Left lung (tissue), 4 donors: ENCODE measurements at regions not wholly inside any gene's neighbourhood (a gene's known extent, or its start where the extent isn't known, plus 50 kb on each side); places are given as distances from the start of the nearest gene placed in this dataset.

Experiments
- ATAC-seq: fragments of 200-7000 bp; cut with Tn5 transposase; one replicate; pipeline ENCODE4 v1.9.1; 2020; ENCODE audit warnings: moderate library complexity
- DNase-seq, 4 donors: peaks; one replicate each; pipeline ENCODE4 v3.0.0-alpha.2; 2013 to 2020
- H3K27ac ChIP-seq, 2 donors: fragments of 200-600 bp; sonication (generic) in 1 of 2; one replicate each; pipeline versions ENCODE4 v1.5.0 to v1.8.0; 2020 to 2021
- H3K27me3 ChIP-seq, 2 donors: fragments of 200-600 bp; sonication (generic) in 1 of 2; one replicate each; pipeline versions ENCODE4 v1.5.0 to v1.8.0; 2020 to 2021
- H3K36me3 ChIP-seq, 2 donors: fragments of 200-600 bp; sonication (generic) in 1 of 2; one replicate each; pipeline versions ENCODE4 v1.5.0 to v1.8.0; 2020 to 2021
- H3K4me1 ChIP-seq, 2 donors: fragments of 200-600 bp; one replicate each; pipeline ENCODE4 v1.8.0; 2021
- H3K4me3 ChIP-seq, 2 donors: fragments of 200-600 bp; sonication (generic) in 1 of 2; one replicate each; pipeline versions ENCODE4 v1.5.0 to v1.8.0; 2020 to 2021; ENCODE audit warnings: mild to moderate bottlenecking in 1 of 2
- H3K9me3 ChIP-seq, 2 donors: fragments of 200-600 bp; sonication (generic) in 1 of 2; one replicate each; pipeline versions ENCODE4 v1.5.0 to v1.8.0; 2020 to 2021
- CTCF ChIP-seq, 2 donors: fragments of 200-600 bp; sonication (generic) in 1 of 2; IDR thresholded peaks; one replicate each; pipeline versions ENCODE4 v1.5.0 to v1.8.0; 2021; ENCODE audit warnings: antibody characterized with exemption in 2 of 2
- intact Hi-C, 2 donors: fragments of 100-400 bp; cut with DNase I; formaldehyde crosslinking; loops; one replicate each; pipeline versions ENCODE4 v1.11.2 to v1.14.2; 2022
- donor health status: DM: no; HTN: yes; CAD: no.
- donor health status: DM: no; HTN: no; CAD: no.

DNA sequence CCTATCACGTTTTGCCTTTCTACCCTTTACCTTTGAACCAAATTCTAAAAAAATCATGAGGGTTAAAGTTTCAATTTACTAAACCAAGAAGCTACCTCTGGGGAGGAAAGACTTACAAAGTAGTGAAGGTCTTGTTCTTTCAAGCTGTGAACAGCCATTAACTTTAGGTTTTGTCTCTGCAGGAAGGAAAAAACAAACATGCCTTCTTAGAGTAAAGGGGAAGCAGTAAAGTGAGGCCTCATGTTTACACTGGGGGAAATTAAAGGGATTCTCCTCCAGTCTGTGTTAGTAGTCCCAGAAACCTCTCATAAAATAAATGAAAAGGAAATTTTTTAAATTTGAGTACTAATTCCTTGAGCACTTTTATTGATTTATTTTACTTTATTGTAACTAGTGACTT, 780.2 kb upstream of the ADGRL2 start:
- no peak overlapping the region for H3K4me3 ChIP-seq
- intact Hi-C loops: no loop called here
- H3K36me3 ChIP-seq: no peaks in the 10 kb centered on the region
- H3K27me3 ChIP-seq: no peaks in the 10 kb centered on the region
- no peaks in the 10 kb centered on the region for H3K4me1 ChIP-seq
- DNase-seq (no peak), ATAC-seq (no peak)
- no peak for TF ChIP-seq CTCF (IDR thresholded peaks at IDR 0.05)
- H3K9me3 ChIP-seq: no peaks in the 10 kb centered on the region
- no peak overlapping the region for H3K27ac ChIP-seq

DNA sequence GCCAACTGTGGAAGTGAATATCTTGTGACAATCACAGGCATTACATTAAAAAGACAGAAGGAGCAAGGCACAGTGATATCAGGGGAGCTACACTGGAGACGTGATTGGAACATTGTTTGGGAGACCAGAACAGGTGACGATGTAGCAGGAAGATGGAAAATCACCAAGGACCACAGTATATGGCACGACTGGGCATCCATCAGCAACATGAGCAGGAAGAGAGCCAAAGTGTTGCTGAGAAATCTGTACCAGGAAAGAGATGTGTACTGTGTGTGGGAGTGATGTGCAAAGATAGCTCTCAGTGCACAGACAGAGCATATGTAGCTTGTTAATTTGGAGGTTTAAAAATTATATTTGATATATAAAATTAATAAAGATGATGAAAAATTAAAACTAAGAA, 790.6 kb upstream of the ADGRL2 start:
- TF ChIP-seq CTCF (IDR thresholded peaks at IDR 0.05): no peak
- H3K27me3 ChIP-seq: no peaks in the 10 kb centered on the region
- intact Hi-C loops: no loop called here
- no peak for ATAC-seq
- DNase-seq: no peak
- no peak overlapping the region for H3K4me3 ChIP-seq
- no peaks in the 10 kb centered on the region for H3K9me3 ChIP-seq
- H3K4me1 ChIP-seq: no peaks in the 10 kb centered on the region
- no peak overlapping the region for H3K27ac ChIP-seq
- H3K36me3 ChIP-seq: no peaks in the 10 kb centered on the region

DNA sequence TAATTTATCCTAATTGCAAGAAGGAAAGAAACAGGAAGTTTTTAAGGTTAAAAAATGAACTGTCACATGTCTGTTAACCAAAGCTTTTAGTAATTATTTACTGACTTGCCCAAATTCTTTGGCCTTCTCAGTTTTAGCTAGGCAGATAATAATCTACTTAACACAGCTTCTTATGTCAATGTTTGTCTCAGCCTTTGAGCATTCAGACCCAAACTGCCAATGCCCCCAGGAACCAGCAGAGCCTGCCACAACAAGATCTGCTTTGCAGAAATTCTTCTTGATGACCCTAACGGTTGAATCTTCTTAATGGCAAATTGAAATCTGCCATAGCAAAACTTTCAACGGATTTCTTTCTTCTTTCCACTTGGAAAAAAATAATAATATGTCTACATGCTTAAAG, 792.4 kb upstream of the ADGRL2 start:
- intact Hi-C loops: no loop called here
- DNase-seq: no peak
- TF ChIP-seq CTCF (IDR thresholded peaks at IDR 0.05): no peak

DNA sequence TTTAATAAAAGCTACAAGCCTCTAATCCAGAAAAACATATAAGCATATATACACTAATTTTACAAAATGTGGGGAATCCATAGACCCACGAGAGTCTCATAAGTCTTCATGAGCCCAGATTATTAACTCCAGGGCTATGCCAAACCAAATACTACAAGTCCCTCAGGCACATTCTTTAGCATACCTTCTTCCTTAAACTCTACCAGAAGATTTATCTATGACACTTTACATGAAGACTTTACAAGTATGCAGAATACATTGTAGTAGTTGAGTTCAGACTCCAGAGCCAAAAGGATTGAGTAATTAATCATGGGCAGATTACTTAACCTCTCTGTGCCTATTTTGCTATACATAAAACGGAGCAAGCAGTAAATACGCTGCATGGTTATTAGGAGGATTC, 793.7 kb upstream of the ADGRL2 start:
- ATAC-seq (no peak), DNase-seq (no peak)
- intact Hi-C loops: no loop called here

More for the DNA sequence above, 792.4 kb upstream of the ADGRL2 start:
- no peak overlapping the region for H3K4me3 ChIP-seq
- H3K4me1 ChIP-seq: no peaks in the 10 kb centered on the region
- no peaks in the 10 kb centered on the region for H3K9me3 ChIP-seq
- H3K27me3 ChIP-seq: no peaks in the 10 kb centered on the region
- no peak for ATAC-seq
- H3K27ac ChIP-seq: no peak overlapping the region
- no peaks in the 10 kb centered on the region for H3K36me3 ChIP-seq

DNA sequence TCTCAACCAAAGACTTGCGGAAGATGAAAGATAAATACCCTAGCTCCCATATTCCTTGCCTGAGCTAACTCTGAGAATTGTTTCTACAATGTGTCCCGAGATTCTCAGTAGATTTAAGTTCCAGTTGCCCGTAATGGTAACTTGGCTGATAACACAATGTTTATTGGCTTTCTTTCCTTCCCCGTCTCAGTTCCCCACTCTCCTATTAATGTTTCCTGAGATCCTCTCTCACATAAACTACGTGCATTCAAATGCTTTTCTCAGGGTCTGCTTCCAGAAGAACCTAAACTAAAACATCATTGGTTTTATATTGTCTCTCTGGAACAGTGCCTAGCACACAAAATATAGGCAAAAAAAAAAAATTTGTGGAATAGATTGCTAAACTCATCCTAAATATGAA, 794.2 kb upstream of the ADGRL2 start:
- no peak for DNase-seq

More for the DNA sequence above, 793.7 kb upstream of the ADGRL2 start:
- Histone ChIP-seq H3K36me3 (no peaks in the 10 kb centered on the region), H3K4me3 (no peak overlapping the region), H3K4me1 (no peaks in the 10 kb centered on the region), H3K9me3 (no peaks in the 10 kb centered on the region), H3K27me3 (no peaks in the 10 kb centered on the region), H3K27ac (no peak overlapping the region)
- TF ChIP-seq CTCF (IDR thresholded peaks at IDR 0.05): no peak

More for the DNA sequence above, 794.2 kb upstream of the ADGRL2 start:
- H3K27ac ChIP-seq: no peak overlapping the region
- H3K9me3 ChIP-seq: no peaks in the 10 kb centered on the region
- TF ChIP-seq CTCF (IDR thresholded peaks at IDR 0.05): no peak
- intact Hi-C loops: no loop called here
- no peak for ATAC-seq
- H3K36me3 ChIP-seq: no peaks in the 10 kb centered on the region
- H3K4me3 ChIP-seq: no peak overlapping the region
- H3K27me3 ChIP-seq: no peaks in the 10 kb centered on the region
- H3K4me1 ChIP-seq: no peaks in the 10 kb centered on the region
